NT2/D1 (cell line): ENCODE measurements at regions not wholly inside any gene's neighbourhood (a gene's known extent, or its start where the extent isn't known, plus 50 kb on each side); places are given as distances from the start of the nearest gene placed in this dataset.

Source experiments
- YY1 ChIP-seq: IDR thresholded peaks from 2 replicates; pipeline ENCODE4 v1.6.1; 2011; ENCODE audit not compliant: insufficient read length, insufficient read depth
- ZNF274 ChIP-seq: IDR thresholded peaks from 2 replicates; pipeline ENCODE4 v1.6.1; 2011; ENCODE audit warnings: mild to moderate bottlenecking, low read depth, low read length

DNA sequence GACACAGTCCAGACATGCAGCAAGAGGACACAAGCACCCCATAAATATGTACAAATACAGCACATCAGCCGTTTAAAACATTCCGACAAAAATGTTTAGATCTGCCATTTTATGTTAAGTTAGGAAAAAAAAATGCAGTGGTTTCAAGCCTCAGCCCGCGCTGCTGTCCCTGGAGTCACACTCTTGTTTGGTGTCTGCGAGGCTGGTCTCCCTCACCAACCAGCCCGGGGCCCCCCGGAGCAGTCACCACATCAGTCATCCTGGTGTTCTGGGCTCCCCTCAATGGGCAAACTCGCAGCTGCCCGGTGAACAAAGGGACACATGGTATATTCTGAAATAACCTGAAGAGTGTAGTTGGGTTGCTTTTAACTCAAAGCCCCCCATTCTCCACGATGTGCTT, 1022.2 kb downstream of the BRD1 start:
- TF ChIP-seq YY1 (no peak), ZNF274 (no peak)
